ENCODE measurements at regions not wholly inside any gene's neighbourhood (a gene's known extent, or its start where the extent isn't known, plus 50 kb on each side); places are given as distances from the start of the nearest gene placed in this dataset.

DNA sequence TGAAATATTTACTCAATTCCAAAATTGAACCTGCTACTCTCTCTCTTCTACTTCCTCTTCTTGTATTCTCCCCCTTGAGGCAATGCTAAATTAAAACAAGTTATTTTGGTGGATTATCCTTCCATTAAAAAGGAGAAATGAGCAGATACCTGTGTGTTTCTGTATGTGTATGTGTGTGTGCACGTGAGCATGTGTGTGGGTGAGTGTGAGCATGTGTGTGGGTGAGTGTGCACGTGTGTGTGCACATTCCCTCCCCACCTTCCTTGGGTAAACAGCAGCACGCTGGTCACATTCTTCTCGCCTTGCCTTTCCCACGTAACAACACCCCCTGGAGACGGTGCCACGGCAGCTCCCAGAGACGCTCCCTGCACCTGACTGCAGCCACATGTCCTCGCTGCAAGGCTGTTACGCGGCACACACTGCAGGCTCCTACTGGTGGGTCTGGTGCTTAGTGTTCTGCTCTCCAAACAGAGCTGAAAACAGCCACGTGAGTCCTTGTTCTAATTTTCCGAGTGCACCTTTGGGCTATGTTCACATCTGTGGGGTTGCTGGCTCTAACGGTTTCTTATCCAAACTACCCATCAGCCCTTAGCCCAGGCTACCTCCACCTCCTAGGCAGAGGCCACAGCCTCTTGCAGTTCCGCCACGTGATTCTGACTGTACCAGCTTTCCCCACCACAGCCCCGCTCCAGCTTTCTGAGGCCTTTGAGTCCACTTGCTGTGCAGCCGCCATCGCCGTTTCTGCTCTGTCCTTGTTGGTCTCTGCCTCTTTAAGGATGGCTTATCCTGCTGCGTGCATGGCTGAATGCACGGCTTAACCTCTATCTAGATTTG is 123.4 kb downstream of the CTTN start:
- DNase-seq, result no peak
- no peak for ATAC-seq

DNA sequence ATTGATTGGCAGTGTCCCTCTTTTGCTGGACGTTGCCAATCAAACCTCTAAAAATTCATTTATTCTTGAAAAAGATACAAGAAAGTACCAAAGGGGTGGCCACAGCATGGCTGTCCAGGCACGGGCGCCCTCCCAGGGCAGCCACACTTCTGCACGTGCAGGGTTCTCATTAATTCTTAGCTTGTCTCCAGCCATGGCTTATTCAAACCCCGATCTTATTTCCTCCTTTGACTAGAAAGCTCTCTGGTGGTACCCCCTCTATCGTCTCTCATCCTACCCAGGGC is 123.9 kb downstream of the CTTN start:
- ATAC-seq (no peak), DNase-seq (no peak)

GRCh38 chr11:70522593-70523311 is 124.4 kb downstream of the CTTN start:
- ATAC-seq, result no peak
- DNase-seq, result no peak

- DNase-seq (no peak), ATAC-seq (no peak)
Observed at GRCh38 chr11:70523384-70524095, 125.2 kb downstream of the CTTN start.

DNA sequence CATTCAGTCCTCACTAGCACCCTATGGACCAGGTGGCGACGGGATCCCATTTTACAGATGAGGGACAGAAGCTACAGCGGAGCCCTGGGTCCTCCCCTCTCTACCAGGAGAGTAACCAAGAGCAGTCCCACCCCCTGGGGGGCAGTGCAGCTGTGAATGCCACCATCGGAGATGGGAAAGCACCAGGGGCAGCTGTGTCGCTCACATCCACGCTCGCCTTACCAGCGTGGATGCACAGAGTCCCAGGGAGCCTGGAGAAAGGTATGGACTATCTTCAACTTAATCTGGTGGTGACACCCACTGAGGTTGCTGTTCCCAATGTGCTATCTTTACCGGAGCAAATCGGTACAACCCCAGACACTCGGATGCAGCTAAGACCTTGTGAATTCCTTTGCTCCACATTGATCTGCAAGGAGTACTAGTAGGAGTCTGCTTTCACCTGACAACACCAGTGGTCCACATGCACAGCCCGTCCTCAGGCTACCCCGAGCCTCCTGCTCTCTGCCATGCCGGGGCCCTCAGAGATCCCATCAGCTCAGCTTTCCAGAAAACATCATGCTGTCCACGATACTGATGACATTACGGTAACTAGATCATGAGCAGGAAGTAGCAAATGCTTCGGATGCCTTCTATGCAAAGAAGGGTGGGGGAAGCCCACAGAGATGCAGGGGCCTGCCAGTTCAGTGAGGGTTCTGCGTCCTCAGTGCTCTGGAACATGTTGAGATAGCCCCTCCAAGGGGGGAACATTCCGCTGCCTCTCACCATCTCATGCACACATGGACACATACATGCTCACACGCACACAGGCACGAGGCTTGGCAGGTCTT is 126.0 kb downstream of the CTTN start:
- ATAC-seq (no peak), DNase-seq (no peak)

- DNase-seq (no peak), ATAC-seq (no peak)
Observed at GRCh38 chr11:70525006-70525405, 126.7 kb downstream of the CTTN start.

DNA sequence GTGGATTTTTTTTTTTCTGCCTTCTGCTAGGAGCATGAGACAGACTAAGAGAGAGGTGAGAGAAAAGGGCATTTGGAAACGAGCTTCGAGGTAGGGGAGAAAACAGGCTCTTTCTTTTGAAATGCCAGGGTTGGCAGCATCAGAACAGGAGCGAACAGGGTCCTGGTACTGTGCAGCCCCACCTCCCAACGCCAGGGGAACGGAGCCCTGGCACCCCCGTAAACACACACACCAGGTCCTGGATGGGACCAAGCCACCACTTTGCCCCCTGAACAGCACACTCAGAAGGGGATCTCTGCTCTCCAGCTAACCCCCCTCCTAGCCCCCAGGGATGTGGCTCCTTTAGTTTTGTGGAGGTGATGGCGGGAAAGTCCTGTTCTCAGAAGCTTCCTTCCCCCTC is 127.1 kb downstream of the CTTN start:
- no peak for ATAC-seq
- DNase-seq, result no peak

GRCh38 chr11:70526116-70527045 is 128.1 kb downstream of the CTTN start:
- DNase-seq (no peak), ATAC-seq (no peak)

DNA sequence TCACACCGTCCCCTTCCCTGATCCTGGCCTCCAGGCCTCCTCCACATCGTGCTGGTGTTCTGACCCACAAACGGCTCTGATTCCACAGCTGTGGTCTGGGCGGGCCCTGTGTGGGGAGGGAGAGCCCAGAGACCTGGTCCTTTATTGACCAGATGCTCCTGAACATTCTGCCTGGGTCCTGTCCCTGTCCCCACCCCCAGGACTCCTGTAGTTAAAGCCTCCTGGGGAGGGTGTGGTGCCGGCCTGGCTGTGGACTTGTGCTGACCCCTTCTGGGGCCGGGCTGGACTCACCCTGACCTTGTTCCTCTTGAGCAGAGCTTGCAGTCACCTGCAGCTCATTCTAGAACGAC is 128.7 kb downstream of the CTTN start:
- DNase-seq, result no peak

DNA sequence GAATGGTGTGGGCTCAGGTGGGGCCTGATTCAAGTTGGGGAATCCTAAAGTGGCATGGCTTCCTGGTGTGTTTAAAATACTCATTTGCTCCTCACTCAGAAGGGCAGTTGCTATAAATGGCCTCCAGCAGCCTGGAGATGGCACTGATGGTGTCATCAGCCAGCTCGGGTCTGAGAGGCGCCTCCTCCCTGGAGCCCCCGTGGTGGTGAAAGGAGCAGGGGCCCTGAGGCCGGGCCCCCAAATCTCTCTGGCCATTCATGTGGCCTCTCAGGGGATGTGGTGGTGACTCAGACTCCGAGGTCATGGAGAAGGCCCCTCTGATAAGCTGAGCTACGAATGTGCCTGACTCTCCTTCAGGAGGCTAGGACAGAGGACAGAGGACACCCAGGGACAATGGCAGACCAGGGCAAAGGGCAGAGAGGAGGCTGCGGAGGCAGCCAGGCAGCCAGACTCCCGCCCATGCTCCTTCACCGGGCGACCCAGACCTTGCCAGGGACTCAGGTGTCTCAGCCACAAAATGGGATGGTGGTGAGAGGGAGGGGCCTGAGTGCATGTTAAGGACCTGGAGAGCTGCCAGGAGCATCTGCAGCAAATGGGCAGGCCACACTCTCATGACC is 129.2 kb downstream of the CTTN start:
- ATAC-seq, result no peak

More for the DNA sequence above, 128.7 kb downstream of the CTTN start:
- ATAC-seq, result no peak

DNA sequence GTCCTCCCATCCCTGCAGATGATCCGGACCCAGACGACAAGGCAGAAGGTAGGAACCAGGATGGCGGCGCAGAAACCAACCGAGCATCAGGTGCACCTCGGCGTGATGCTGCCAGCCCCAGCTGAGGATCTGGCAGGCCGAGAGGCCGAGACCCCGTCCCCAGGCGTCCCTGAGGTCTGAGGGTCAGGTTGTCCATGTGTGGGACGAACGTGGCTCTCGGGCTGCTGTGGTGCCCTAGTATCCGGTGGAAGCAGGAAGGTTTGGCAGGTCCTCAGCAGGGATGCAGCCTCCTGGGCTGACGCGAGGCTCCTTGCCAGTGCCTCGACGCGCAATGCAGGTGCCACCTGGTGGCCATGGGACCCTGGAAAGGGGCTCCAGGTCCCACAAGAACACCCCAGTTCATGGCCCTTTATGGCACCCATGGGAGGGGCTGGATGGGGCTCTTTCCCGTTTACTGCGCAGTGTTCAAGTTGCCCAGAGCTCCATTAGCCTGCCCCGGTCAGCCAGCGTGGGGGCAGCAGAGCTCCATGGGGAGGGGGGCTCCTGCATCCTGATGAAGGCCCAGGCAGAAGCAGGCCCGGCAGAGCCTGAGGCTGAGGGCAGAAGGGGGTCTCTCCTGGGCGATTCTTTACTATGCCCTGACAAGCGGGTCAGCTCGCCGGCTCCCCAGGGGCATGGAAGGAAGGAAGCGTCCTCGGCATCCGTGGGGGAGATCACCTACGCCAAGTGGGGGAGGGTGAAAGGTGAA is 129.9 kb downstream of the CTTN start:
- DNase-seq (no peak), ATAC-seq (no peak)

More for the DNA sequence above, 129.2 kb downstream of the CTTN start:
- DNase-seq, result no peak

DNA sequence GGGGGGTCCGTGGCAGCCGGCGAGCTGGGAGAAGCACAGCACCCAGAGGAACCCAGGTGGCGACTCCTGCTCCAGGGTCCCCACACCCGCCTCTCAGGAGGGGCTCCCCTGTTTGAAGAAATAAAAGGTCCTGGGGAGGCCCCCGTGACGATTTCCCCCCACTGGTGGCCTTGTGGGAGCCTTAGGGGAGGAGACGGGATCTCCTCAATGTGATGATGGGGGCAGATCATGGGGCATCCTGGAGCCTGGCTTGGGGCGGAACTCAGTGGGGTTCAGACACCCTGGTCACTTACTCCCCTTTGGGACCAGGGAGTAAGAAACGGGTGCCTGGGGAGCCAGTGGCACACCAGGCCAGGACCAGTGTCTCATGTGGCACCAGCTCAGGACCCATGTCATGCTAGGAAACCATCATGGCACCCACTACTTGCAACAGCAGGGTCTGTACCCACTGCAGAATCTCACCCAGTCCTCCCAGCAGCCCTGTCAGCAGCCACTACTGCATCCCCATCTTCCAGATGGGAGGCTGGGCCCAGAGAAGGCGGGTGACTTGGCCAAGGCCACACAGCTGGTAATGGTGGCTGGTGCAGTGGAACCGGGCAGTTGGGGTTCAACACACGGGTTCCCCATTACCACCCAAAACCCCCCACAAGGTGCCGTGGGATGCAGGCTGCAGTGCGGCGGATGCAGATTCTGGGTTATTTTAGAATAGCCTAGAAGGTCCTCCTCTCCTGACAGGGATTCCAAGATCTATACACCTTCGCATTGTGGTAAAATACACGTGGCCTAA is 130.7 kb downstream of the CTTN start:
- DNase-seq (no peak), ATAC-seq (no peak)

DNA sequence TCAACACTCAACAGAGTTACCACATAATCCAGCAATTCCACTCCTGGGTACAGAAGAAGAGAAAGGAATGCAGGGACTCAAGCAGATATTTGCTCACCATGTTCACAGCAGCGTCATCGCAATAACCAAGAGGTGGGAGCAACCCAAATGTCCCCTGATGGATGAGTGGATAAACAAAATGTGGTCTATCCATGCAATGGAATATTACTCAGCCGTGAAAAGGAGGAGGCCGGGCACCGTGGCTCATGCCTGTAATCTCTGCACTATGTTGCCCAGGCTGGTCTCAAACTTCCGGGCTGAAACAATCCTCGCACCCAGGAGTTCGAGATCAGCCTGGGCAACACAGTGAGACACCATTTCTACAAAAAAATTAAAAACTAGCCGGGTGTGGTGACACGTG is 131.7 kb downstream of the CTTN start:
- DNase-seq (no peak), ATAC-seq (no peak)

DNA sequence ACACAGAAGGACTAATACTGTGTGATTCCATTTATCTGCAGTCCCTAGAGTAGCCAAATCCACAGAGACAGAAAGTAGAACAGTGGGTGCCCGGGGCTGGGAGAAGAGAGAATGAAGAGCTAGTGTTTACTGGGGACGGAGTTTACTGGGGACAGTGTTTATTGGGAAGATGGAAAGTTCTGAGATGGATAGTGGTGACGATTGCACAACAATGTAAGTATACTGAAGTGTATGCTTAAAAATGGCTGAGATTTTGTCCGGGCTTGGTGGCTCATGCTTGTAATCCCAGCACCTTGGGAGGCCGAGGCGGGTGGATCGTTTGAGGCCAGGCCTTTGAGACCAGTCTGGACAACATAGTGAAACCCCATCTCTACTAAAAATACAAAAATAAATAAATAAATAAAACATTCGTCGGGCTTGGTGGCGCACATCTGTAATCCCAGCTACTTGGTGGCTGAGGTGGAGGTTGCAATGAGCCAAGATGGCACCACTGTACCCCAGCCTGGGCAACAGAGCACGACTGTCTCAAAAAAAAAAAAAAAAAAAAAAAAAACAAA is 132.4 kb downstream of the CTTN start:
- no peak for ATAC-seq

DNA sequence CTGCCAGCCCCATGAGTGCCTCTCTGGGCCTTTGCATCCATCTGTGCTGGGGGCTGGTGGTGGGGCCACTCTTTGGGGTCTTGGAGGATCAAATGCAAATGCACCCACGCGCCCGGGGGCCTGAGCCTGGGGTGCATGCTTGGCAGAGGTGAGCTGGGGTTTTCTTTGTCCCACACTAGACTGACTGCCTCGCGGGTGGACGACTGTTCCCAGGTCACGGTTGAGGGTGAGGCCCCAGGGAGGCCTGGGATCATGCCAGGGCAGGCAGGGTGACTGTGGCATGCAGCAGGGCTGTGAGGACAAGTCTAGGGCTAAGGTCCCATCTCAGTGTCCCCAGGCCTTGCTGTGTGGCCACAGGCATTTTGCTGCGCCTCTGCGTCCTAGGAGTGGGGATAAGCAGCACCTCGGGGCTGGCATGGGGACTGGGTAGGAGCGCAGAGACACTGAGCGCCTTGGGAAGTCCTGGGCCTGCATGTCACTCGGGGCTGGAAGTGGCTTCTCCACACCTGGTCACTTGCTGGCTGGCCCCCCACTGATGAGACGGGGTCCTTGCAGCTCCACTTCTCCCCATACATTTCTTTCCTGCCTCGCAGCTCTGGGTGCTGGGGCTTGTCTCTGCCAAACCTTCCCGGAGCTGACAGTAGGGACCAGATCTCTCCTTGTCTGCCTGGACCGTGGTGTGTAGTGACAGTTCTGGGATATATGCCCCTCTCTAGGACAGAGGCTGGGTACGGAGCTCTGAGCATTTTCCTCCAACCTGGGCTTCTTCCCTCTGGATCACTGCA is 133.1 kb downstream of the CTTN start:
- DNase-seq (no peak), ATAC-seq (no peak)

More for the DNA sequence above, 132.4 kb downstream of the CTTN start:
- no peak for DNase-seq

GRCh38 chr11:70532066-70532440 is 133.7 kb downstream of the CTTN start:
- ATAC-seq, result no peak
- no peak for DNase-seq

DNA sequence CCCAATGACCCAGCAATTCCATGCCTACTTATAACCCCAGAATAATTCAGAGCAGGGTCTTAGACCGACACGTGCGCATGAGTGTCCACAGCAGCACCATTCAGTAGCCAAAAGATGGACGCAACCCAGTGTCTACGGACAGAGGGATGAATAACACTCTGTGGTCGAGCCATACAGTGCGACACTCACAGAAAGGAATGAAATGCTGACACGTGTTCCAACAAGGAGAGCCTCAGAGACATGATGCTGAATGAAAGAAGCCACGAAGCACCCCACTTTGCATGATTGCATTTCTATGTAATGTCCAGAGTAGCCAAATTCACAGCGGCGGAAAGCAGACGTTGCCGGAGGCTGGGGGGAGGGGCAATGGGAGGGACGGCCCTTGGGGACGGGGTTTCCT is 134.4 kb downstream of the CTTN start:
- ATAC-seq, result no peak
- no peak for DNase-seq
